ENCODE measurements at regions not wholly inside any gene's neighbourhood (a gene's known extent, or its start where the extent isn't known, plus 50 kb on each side); places are given as distances from the start of the nearest gene placed in this dataset.

DNA sequence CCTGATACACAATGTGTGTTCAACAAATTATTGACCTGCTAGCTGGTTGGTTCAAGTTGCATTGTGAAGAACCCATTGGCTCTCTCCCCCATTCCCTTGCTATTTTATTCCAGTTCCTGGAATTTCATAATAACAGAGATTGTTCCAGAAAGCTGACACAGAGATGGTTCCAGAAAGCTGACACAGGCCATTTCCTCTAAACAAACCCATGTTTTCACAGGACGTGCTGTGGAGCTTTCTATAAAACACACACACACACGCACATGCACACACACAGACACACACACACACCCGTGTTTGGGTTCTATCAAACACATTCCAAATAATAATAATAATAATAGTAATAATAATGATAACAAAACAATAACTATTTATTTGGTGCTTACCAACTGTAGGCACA lies 259.1 kb downstream of the CLIC5 start:
- no peak overlapping the region for H3K4me3 ChIP-seq (ENCODE audit: low read length in 2 of 2)
- no peaks in the 10 kb centered on the region for H3K36me3 ChIP-seq (ENCODE audit: control insufficient read depth in 2 of 2, insufficient read depth in 2 of 2, low read length in 1 of 2)
- 89% methylated on average over 3 of the region's 3 CpGs for WGBS
- H3K4me1 ChIP-seq (ENCODE audit: control insufficient read depth in 2 of 2, insufficient read depth in 2 of 2, low read length in 2 of 2): no peaks in the 10 kb centered on the region
- no peaks in the 10 kb centered on the region for H3K9me3 ChIP-seq (ENCODE audit: control insufficient read depth in 2 of 2, insufficient read depth in 1 of 2, low read length in 1 of 2)
- no peaks in the 10 kb centered on the region for H3K27me3 ChIP-seq (ENCODE audit: control insufficient read depth in 2 of 2, insufficient read depth in 1 of 2, low read length in 1 of 2)
- no peak overlapping the region for H3K27ac ChIP-seq (ENCODE audit: low read depth in 1 of 2, low read length in 1 of 2)
- no peak for DNase-seq (ENCODE audit: low read depth in 6 of 9, low spot score in 9 of 9)

- H3K4me1 ChIP-seq (ENCODE audit: control insufficient read depth in 2 of 2, insufficient read depth in 2 of 2, low read length in 2 of 2): no peaks in the 10 kb centered on the region
- no peaks in the 10 kb centered on the region for H3K36me3 ChIP-seq (ENCODE audit: control insufficient read depth in 2 of 2, insufficient read depth in 2 of 2, low read length in 1 of 2)
- H3K4me3 ChIP-seq (ENCODE audit: low read length in 2 of 2): no peak overlapping the region
- no peak overlapping the region for H3K27ac ChIP-seq (ENCODE audit: low read depth in 1 of 2, low read length in 1 of 2)
- DNase-seq (ENCODE audit: low read depth in 6 of 9, low spot score in 9 of 9): no peak
- H3K27me3 ChIP-seq (ENCODE audit: control insufficient read depth in 2 of 2, insufficient read depth in 1 of 2, low read length in 1 of 2): no peaks in the 10 kb centered on the region
- H3K9me3 ChIP-seq (ENCODE audit: control insufficient read depth in 2 of 2, insufficient read depth in 1 of 2, low read length in 1 of 2): no peaks in the 10 kb centered on the region
- 96% methylated on average over 9 of the region's 9 CpGs for WGBS
These were observed 261.2 kb downstream of the CLIC5 start for GRCh38 chr6:45754432-45754831.

GRCh38 chr6:45746046-45746445 lies 269.6 kb downstream of the CLIC5 start:
- 92% methylated on average over 5 of the region's 5 CpGs for WGBS
- Histone ChIP-seq H3K9me3 (ENCODE audit: control insufficient read depth in 2 of 2, insufficient read depth in 1 of 2, low read length in 1 of 2) (peaks cover 0 to 3% of the 10 kb centered on the region in 2 donors), H3K4me3 (ENCODE audit: low read length in 2 of 2) (no peak overlapping the region), H3K27me3 (ENCODE audit: control insufficient read depth in 2 of 2, insufficient read depth in 1 of 2, low read length in 1 of 2) (no peaks in the 10 kb centered on the region), H3K27ac (ENCODE audit: low read depth in 1 of 2, low read length in 1 of 2) (no peak overlapping the region), H3K4me1 (ENCODE audit: control insufficient read depth in 2 of 2, insufficient read depth in 2 of 2, low read length in 2 of 2) (peaks cover 0 to 9% of the 10 kb centered on the region in 2 donors), H3K36me3 (ENCODE audit: control insufficient read depth in 2 of 2, insufficient read depth in 2 of 2, low read length in 1 of 2) (no peaks in the 10 kb centered on the region)
- no peak for DNase-seq (ENCODE audit: low read depth in 6 of 9, low spot score in 9 of 9)

GRCh38 chr6:45743028-45743615 lies 272.5 kb downstream of the CLIC5 start:
- Histone ChIP-seq H3K4me3 (ENCODE audit: low read length in 2 of 2) (no peak overlapping the region), H3K9me3 (ENCODE audit: control insufficient read depth in 2 of 2, insufficient read depth in 1 of 2, low read length in 1 of 2) (peaks cover 0 to 3% of the 10 kb centered on the region in 2 donors), H3K27me3 (ENCODE audit: control insufficient read depth in 2 of 2, insufficient read depth in 1 of 2, low read length in 1 of 2) (no peaks in the 10 kb centered on the region), H3K4me1 (ENCODE audit: control insufficient read depth in 2 of 2, insufficient read depth in 2 of 2, low read length in 2 of 2) (peaks cover 0 to 12% of the 10 kb centered on the region in 2 donors), H3K36me3 (ENCODE audit: control insufficient read depth in 2 of 2, insufficient read depth in 2 of 2, low read length in 1 of 2) (no peaks in the 10 kb centered on the region), H3K27ac (ENCODE audit: low read depth in 1 of 2, low read length in 1 of 2) (no peak overlapping the region)
- no peak for DNase-seq (ENCODE audit: low read depth in 6 of 9, low spot score in 9 of 9)
- WGBS: 92% methylated on average over 7 of the region's 7 CpGs

DNA sequence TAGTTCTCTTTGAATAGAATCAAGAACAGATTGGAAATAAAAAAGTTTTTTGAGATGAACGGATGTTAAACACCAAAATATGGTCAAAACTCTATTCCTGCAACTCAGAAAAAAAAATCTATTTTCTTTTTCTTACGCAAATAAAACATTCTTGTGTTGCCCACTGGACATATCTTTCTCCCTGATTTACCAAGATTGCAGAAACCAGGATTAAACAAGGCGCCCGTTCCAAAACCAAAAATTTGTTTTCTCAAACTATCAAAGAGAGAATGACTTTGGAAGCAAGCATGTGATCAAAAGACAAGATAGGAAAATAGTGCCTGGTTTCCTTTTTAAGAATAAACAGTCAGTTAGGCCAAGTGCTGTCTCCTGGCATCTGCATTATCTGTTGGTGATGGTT lies 273.1 kb downstream of the CLIC5 start:
- no peak overlapping the region for H3K27ac ChIP-seq (ENCODE audit: low read depth in 1 of 2, low read length in 1 of 2)

DNA sequence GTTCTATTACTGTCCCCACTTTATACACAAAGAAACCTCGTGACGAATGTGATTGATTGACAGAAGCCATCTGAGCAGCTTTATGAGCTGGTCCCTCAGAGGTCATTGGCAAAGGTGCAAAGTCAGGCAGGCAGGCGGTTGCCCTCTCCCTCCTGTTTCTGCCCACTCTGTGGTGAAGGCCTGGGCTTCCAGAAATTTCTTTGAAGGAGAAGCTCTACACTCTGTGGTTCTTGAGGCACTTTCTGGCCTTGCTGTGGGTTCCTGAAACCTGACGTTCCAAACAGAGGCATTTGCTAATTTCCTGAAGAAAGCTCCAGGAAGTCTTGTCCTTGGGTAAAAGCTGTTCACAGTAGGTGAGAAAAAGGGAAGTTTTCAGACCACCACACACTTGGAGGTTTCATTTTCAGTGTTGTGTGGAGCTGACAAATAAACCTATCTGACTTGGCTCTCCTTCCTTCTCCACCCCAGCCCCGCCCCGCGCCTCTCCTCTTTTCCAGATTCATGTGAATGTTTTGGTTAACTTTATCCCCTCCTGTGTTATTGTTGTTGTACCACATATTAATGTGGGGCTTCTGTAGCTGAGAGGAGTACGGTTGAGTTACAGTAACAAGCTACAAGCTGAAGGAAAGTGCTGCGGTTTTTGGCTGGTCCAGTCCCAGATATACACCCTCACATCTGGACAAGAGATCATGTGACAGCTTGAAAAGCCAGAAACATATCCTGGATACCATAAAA lies 274.1 kb downstream of the CLIC5 start:
- DNase-seq (ENCODE audit: low read depth in 6 of 9, low spot score in 9 of 9): peak in 2 of 9 donors; percentile 2 to 29
- H3K4me1 ChIP-seq (ENCODE audit: control insufficient read depth in 2 of 2, insufficient read depth in 2 of 2, low read length in 2 of 2): peaks cover 0 to 20% of the 10 kb centered on the region in 2 donors
- H3K27me3 ChIP-seq (ENCODE audit: control insufficient read depth in 2 of 2, insufficient read depth in 1 of 2, low read length in 1 of 2): no peaks in the 10 kb centered on the region
- H3K36me3 ChIP-seq (ENCODE audit: control insufficient read depth in 2 of 2, insufficient read depth in 2 of 2, low read length in 1 of 2): no peaks in the 10 kb centered on the region
- H3K9me3 ChIP-seq (ENCODE audit: control insufficient read depth in 2 of 2, insufficient read depth in 1 of 2, low read length in 1 of 2): no peaks in the 10 kb centered on the region
- no peak overlapping the region for H3K4me3 ChIP-seq (ENCODE audit: low read length in 2 of 2)
- H3K27ac ChIP-seq (ENCODE audit: low read depth in 1 of 2, low read length in 1 of 2): peak overlapping the region in 1 of 2 donors; percentile 67
- WGBS: 15% methylated on average over 9 of the region's 9 CpGs

More for the DNA sequence above, 273.1 kb downstream of the CLIC5 start:
- H3K27me3 ChIP-seq (ENCODE audit: control insufficient read depth in 2 of 2, insufficient read depth in 1 of 2, low read length in 1 of 2): no peaks in the 10 kb centered on the region
- no peaks in the 10 kb centered on the region for H3K36me3 ChIP-seq (ENCODE audit: control insufficient read depth in 2 of 2, insufficient read depth in 2 of 2, low read length in 1 of 2)
- no peaks in the 10 kb centered on the region for H3K9me3 ChIP-seq (ENCODE audit: control insufficient read depth in 2 of 2, insufficient read depth in 1 of 2, low read length in 1 of 2)
- H3K4me3 ChIP-seq (ENCODE audit: low read length in 2 of 2): no peak overlapping the region
- DNase-seq (ENCODE audit: low read depth in 6 of 9, low spot score in 9 of 9): no peak
- WGBS: 95% methylated on average over 4 of the region's 4 CpGs
- H3K4me1 ChIP-seq (ENCODE audit: control insufficient read depth in 2 of 2, insufficient read depth in 2 of 2, low read length in 2 of 2): peaks cover 0 to 16% of the 10 kb centered on the region in 2 donors

GRCh38 chr6:45739058-45739457 lies 276.6 kb downstream of the CLIC5 start:
- Histone ChIP-seq H3K4me3 (ENCODE audit: low read length in 2 of 2) (no peak overlapping the region), H3K4me1 (ENCODE audit: control insufficient read depth in 2 of 2, insufficient read depth in 2 of 2, low read length in 2 of 2) (peaks cover 0 to 20% of the 10 kb centered on the region in 2 donors), H3K27ac (ENCODE audit: low read depth in 1 of 2, low read length in 1 of 2) (no peak overlapping the region), H3K9me3 (ENCODE audit: control insufficient read depth in 2 of 2, insufficient read depth in 1 of 2, low read length in 1 of 2) (no peaks in the 10 kb centered on the region), H3K36me3 (ENCODE audit: control insufficient read depth in 2 of 2, insufficient read depth in 2 of 2, low read length in 1 of 2) (no peaks in the 10 kb centered on the region), H3K27me3 (ENCODE audit: control insufficient read depth in 2 of 2, insufficient read depth in 1 of 2, low read length in 1 of 2) (no peaks in the 10 kb centered on the region)
- DNase-seq (ENCODE audit: low read depth in 6 of 9, low spot score in 9 of 9): no peak
- WGBS: 98% methylated on average over 3 of the region's 3 CpGs

DNA sequence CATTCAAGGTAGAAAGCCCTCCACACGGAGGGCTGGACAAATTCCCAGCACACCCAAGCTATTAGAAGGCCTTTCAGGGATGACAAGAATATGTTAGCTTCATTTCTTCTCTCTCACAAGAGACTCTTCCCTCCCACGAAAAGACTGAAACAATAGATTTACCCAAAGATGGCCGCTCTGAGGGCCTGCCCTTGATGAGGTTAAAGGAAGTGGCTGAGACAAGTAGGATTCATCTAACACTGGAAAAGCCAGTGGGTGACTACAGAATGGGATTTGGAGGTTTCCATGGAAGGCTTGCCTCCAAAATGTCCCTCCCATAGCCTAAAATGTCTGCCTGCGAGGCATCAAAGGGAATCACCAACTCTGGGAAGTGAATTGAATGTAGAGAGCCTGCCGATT lies 277.6 kb downstream of the CLIC5 start:
- H3K27me3 ChIP-seq (ENCODE audit: control insufficient read depth in 2 of 2, insufficient read depth in 1 of 2, low read length in 1 of 2): no peaks in the 10 kb centered on the region

DNA sequence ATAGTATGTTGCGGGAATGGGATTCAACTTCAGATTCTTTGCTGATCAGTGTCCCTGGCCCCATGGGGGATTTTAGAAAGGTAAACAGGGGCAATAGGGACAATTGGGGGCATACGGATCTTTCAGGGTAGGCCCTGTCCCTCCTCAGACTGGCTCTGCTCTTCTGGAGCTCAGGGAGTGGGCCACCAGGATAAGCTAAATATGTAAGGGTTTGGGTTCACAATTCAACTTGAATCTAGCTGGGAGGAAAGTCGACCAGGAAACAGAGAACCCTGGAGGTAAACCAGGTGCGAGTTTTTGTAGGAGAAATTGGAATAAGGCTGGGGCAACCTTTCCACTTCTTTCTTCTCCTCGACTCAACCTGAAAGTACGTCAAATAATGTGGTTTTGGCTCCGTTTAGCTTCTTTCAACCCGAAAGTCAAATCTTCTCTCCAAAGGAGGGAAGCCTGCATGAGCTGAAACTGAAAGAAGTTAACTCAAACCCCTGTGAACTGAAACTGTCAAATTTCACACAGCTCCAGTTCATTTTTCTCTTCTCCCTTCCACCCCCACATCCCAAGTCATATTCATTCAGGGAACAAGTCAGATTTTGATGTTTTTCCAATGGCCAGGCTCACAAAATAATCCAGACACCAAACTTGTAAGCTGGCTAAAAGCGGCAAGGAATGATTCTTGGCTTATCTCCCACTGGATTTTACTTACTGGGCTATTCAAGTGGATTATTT lies 278.2 kb downstream of the CLIC5 start:
- Histone ChIP-seq H3K27me3 (ENCODE audit: control insufficient read depth in 2 of 2, insufficient read depth in 1 of 2, low read length in 1 of 2) (no peaks in the 10 kb centered on the region), H3K9me3 (ENCODE audit: control insufficient read depth in 2 of 2, insufficient read depth in 1 of 2, low read length in 1 of 2) (no peaks in the 10 kb centered on the region), H3K4me1 (ENCODE audit: control insufficient read depth in 2 of 2, insufficient read depth in 2 of 2, low read length in 2 of 2) (peaks cover 0 to 20% of the 10 kb centered on the region in 2 donors), H3K4me3 (ENCODE audit: low read length in 2 of 2) (no peak overlapping the region), H3K27ac (ENCODE audit: low read depth in 1 of 2, low read length in 1 of 2) (no peak overlapping the region), H3K36me3 (ENCODE audit: control insufficient read depth in 2 of 2, insufficient read depth in 2 of 2, low read length in 1 of 2) (no peaks in the 10 kb centered on the region)
- DNase-seq (ENCODE audit: low read depth in 6 of 9, low spot score in 9 of 9): peak in 2 of 9 donors; percentile 4 to 32
- 55% methylated on average over 9 of the region's 9 CpGs for WGBS

More for the DNA sequence above, 277.6 kb downstream of the CLIC5 start:
- no peak for DNase-seq (ENCODE audit: low read depth in 6 of 9, low spot score in 9 of 9)
- H3K36me3 ChIP-seq (ENCODE audit: control insufficient read depth in 2 of 2, insufficient read depth in 2 of 2, low read length in 1 of 2): no peaks in the 10 kb centered on the region
- no peak overlapping the region for H3K4me3 ChIP-seq (ENCODE audit: low read length in 2 of 2)
- H3K9me3 ChIP-seq (ENCODE audit: control insufficient read depth in 2 of 2, insufficient read depth in 1 of 2, low read length in 1 of 2): no peaks in the 10 kb centered on the region
- H3K27ac ChIP-seq (ENCODE audit: low read depth in 1 of 2, low read length in 1 of 2): no peak overlapping the region
- 97% methylated on average over 5 of the region's 5 CpGs for WGBS
- H3K4me1 ChIP-seq (ENCODE audit: control insufficient read depth in 2 of 2, insufficient read depth in 2 of 2, low read length in 2 of 2): peaks cover 0 to 20% of the 10 kb centered on the region in 2 donors

Data from thymus (tissue), 11 donors.